ENCODE measurements at regions not wholly inside any gene's neighbourhood (a gene's known extent, or its start where the extent isn't known, plus 50 kb on each side); places are given as distances from the start of the nearest gene placed in this dataset.
"Not testable (repeated sequence)": the region's sequence is repeated elsewhere in the genome, so short reads cannot be mapped to it uniquely, and the experiment has no call there.

DNA sequence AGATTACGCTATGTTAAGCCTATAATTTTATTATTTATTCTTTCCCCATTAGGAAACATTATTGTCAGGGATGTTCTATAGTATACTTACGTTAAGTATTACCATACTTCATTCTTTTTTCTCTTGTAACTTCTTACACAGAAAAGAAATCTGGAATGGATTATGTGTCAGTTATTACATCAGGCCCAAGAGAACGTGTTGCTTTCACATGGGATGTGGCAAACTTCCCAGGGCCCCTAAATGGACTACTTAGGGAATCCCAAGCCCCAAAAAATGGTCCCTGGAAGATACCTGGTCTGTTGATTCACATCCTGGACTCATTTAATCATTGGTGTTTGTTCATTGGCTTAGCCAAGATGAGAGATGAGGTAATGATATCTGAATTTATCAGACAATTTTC lies 249.8 kb downstream of the NRIP1 start:
- H3K9me3 ChIP-seq (ENCODE audit: control insufficient read depth, insufficient read depth, low read length): peaks cover 4% of the 10 kb centered on the region; the same call in 1 of the 2 replicates
- no peaks in the 10 kb centered on the region for H4K20me1 ChIP-seq (ENCODE audit: control insufficient read depth, insufficient read depth, low read depth, low read length)
- H3F3A ChIP-seq (ENCODE audit: control insufficient read depth, insufficient read depth): no peaks in the 10 kb centered on the region
- TF ChIP-seq, protein P1, sequence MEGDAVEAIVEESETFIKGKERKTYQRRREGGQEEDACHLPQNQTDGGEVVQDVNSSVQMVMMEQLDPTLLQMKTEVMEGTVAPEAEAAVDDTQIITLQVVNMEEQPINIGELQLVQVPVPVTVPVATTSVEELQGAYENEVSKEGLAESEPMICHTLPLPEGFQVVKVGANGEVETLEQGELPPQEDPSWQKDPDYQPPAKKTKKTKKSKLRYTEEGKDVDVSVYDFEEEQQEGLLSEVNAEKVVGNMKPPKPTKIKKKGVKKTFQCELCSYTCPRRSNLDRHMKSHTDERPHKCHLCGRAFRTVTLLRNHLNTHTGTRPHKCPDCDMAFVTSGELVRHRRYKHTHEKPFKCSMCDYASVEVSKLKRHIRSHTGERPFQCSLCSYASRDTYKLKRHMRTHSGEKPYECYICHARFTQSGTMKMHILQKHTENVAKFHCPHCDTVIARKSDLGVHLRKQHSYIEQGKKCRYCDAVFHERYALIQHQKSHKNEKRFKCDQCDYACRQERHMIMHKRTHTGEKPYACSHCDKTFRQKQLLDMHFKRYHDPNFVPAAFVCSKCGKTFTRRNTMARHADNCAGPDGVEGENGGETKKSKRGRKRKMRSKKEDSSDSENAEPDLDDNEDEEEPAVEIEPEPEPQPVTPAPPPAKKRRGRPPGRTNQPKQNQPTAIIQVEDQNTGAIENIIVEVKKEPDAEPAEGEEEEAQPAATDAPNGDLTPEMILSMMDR (IDR thresholded peaks at IDR 0.05; ENCODE audit: low read depth, low read length, poor library complexity, severe bottlenecking): no peak
- no peak for TF ChIP-seq EZH2phosphoT487 (IDR thresholded peaks at IDR 0.05; ENCODE audit: borderline replicate concordance, low read length)
- no peaks in the 10 kb centered on the region for H3K79me2 ChIP-seq (ENCODE audit: control insufficient read depth, low read length)
- no peaks in the 10 kb centered on the region for H3K4me1 ChIP-seq (ENCODE audit: control insufficient read depth, low read length)
- H3K36me3 ChIP-seq (ENCODE audit: control insufficient read depth, low read length): no peaks in the 10 kb centered on the region
- no peak overlapping the region for H3K4me2 ChIP-seq (ENCODE audit: low read length)
- no peaks in the 10 kb centered on the region for H3K27me3 ChIP-seq (ENCODE audit: control insufficient read depth, low read length)
- no peak overlapping the region for H3K4me3 ChIP-seq (ENCODE audit: low read length)
- no peak overlapping the region for H3K27ac ChIP-seq (ENCODE audit: low read depth, low read length)
- H3K9me2 ChIP-seq (replicated peaks; ENCODE audit: control insufficient read depth, low read length): no peaks in the 10 kb centered on the region

DNA sequence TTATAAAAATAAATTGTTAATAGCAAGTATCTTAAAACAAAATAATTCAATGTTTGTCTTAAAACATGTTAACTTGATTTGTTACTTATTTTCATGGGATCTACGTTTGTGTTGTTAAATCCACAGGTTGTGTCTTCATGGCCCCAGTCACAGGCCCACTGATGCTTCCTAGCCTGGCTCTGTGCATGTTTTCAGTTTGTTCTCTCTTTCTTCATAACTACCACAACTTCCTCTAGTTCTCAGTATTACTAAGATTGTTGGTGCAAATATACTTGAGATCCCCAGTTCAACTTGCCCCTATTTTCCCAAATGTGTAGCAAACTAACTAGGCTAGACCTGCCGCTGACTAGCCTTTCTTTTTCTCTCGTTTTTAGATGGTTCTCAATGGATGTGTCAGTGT lies 250.5 kb downstream of the NRIP1 start:
- Histone ChIP-seq H4K20me1 (ENCODE audit: control insufficient read depth, insufficient read depth, low read depth, low read length) (no peaks in the 10 kb centered on the region), H3K36me3 (ENCODE audit: control insufficient read depth, low read length) (no peaks in the 10 kb centered on the region), H3K9me3 (ENCODE audit: control insufficient read depth, insufficient read depth, low read length) (peaks cover 4% of the 10 kb centered on the region; the same call in 1 of the 2 replicates), H3K9me2 (replicated peaks; ENCODE audit: control insufficient read depth, low read length) (no peaks in the 10 kb centered on the region), H3K79me2 (ENCODE audit: control insufficient read depth, low read length) (no peaks in the 10 kb centered on the region), H3F3A (ENCODE audit: control insufficient read depth, insufficient read depth) (no peaks in the 10 kb centered on the region), H3K27ac (ENCODE audit: low read depth, low read length) (no peak overlapping the region), H3K4me3 (ENCODE audit: low read length) (no peak overlapping the region), H3K27me3 (ENCODE audit: control insufficient read depth, low read length) (no peaks in the 10 kb centered on the region), H3K4me2 (ENCODE audit: low read length) (no peak overlapping the region), H3K4me1 (ENCODE audit: control insufficient read depth, low read length) (no peaks in the 10 kb centered on the region)
- TF ChIP-seq, protein P1 (IDR thresholded peaks at IDR 0.05; ENCODE audit: low read depth, low read length, poor library complexity, severe bottlenecking): no peak
- no peak for TF ChIP-seq EZH2phosphoT487 (IDR thresholded peaks at IDR 0.05; ENCODE audit: borderline replicate concordance, low read length)

DNA sequence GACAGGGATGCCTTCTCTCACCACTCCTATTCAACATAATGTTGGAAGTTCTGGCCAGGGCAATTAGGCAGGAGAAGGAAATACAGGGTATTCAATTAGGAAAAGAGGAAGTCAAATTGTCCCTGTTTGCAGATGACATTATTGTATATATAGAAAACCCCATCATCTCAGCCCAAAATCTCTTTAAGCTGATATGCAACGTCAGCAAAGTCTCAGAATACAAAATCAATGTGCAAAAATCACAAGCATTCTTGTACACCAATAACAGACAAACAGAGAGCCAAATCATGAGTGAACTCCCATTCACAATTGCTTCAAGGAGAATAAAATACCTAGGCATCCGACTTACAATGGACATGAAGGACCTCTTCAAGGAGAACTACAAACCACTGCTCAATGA lies 258.1 kb upstream of the SAMSN1 start:
- not testable (repeated sequence) for H3K27me3 ChIP-seq (ENCODE audit: control insufficient read depth, low read length); H3K4me1 ChIP-seq (ENCODE audit: control insufficient read depth, low read length); H3K79me2 ChIP-seq (ENCODE audit: control insufficient read depth, low read length); H4K20me1 ChIP-seq (ENCODE audit: control insufficient read depth, insufficient read depth, low read depth, low read length); H3K4me3 ChIP-seq (ENCODE audit: low read length); H3K9me3 ChIP-seq (ENCODE audit: control insufficient read depth, insufficient read depth, low read length); H3K4me2 ChIP-seq (ENCODE audit: low read length); H3K27ac ChIP-seq (ENCODE audit: low read depth, low read length); H3F3A ChIP-seq (ENCODE audit: control insufficient read depth, insufficient read depth); H3K36me3 ChIP-seq (ENCODE audit: control insufficient read depth, low read length); H3K9me2 ChIP-seq (replicated peaks; ENCODE audit: control insufficient read depth, low read length)

DNA sequence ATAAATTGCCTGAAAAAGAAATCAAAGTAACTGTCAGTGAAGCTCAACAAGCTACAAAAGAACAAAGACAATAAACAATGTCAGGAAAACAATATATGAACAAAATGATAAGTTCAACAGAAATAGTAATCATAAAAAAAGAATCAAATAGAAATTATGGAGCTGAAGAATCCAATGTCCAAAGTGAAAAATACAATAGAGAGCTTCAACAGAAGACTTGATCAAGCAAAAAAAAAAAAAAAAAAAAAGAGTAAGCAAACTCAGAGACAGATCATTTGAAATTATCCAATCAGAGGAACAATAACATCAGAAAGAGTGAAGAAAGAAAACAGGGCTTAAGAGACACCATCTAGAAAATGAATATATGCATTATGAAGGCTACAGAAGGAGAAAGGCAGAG lies 251.4 kb upstream of the SAMSN1 start:
- Histone ChIP-seq H3K27me3 (ENCODE audit: control insufficient read depth, low read length) (no peaks in the 10 kb centered on the region), H4K20me1 (ENCODE audit: control insufficient read depth, insufficient read depth, low read depth, low read length) (no peaks in the 10 kb centered on the region), H3F3A (ENCODE audit: control insufficient read depth, insufficient read depth) (no peaks in the 10 kb centered on the region), H3K79me2 (ENCODE audit: control insufficient read depth, low read length) (no peaks in the 10 kb centered on the region), H3K36me3 (ENCODE audit: control insufficient read depth, low read length) (no peaks in the 10 kb centered on the region), H3K9me3 (ENCODE audit: control insufficient read depth, insufficient read depth, low read length) (no peaks in the 10 kb centered on the region), H3K4me2 (ENCODE audit: low read length) (no peak overlapping the region), H3K4me3 (ENCODE audit: low read length) (no peak overlapping the region), H3K4me1 (ENCODE audit: control insufficient read depth, low read length) (no peaks in the 10 kb centered on the region), H3K9me2 (replicated peaks; ENCODE audit: control insufficient read depth, low read length) (no peaks in the 10 kb centered on the region), H3K27ac (ENCODE audit: low read depth, low read length) (no peak overlapping the region)
- TF ChIP-seq, protein P1 (IDR thresholded peaks at IDR 0.05; ENCODE audit: low read depth, low read length, poor library complexity, severe bottlenecking): no peak
- no peak for TF ChIP-seq EZH2phosphoT487 (IDR thresholded peaks at IDR 0.05; ENCODE audit: borderline replicate concordance, low read length)
